Activated CD8-positive, alpha-beta memory T cell treated with anti-CD3 and anti-CD28 coated beads, Interleukin-2, amount 50 U/mL, for 24 hours (primary cell): ENCODE measurements at regions not wholly inside any gene's neighbourhood (a gene's known extent, or its start where the extent isn't known, plus 50 kb on each side); places are given as distances from the start of the nearest gene placed in this dataset.
"Not testable (repeated sequence)": the region's sequence is repeated elsewhere in the genome, so short reads cannot be mapped to it uniquely, and the experiment has no call there.

Experiments used
- DNase-seq: peaks from one replicate; pipeline ENCODE4 v3.0.0-alpha.2; 2020; ENCODE audit errors: extremely low read depth

DNA sequence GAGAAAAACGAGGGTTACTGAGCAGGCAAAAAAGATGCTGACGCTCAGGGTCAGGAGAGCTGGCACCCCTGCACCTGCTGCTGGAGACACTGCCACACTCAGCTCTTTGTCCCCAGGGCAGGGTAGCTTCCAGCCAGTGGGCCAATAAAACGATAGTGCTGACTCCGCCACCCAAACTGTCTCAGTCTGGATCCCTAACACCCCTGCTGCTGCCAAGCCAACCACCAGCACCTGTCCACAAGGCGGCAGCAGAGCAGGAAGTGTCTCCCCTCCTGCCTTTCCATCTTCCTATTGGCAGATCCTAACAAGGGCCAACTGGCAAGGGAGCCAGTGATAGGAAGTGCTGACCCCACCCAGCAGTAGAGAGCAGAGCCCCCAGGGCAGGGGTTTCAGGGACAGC, 531.5 kb upstream of the SALL3 start:
- DNase-seq, result no peak

DNA sequence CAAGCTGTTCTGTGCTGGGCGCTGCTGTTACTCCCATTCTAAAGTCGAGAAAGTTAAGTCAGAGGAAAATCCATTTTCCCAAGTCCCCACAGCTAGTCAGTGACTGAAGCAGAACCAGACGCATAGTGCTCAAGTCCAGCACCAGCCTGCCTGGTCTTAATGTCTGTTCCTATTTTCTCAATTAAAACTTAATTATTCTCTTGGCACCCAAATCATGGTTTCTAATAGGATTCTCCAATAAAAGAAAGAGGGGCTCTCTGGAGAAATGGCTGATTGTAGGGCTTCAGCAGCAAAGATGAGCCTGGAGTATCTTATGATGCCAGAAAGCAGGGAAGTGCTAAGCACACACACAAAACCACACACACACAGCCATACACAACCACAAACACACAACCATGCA, 531.0 kb upstream of the SALL3 start:
- no peak for DNase-seq

- DNase-seq, result no peak
Measured at GRCh38 chr18:78454221-78454620, 525.4 kb upstream of the SALL3 start.

- no peak for DNase-seq
Measured at GRCh38 chr18:78455386-78455785, 524.2 kb upstream of the SALL3 start.

DNA sequence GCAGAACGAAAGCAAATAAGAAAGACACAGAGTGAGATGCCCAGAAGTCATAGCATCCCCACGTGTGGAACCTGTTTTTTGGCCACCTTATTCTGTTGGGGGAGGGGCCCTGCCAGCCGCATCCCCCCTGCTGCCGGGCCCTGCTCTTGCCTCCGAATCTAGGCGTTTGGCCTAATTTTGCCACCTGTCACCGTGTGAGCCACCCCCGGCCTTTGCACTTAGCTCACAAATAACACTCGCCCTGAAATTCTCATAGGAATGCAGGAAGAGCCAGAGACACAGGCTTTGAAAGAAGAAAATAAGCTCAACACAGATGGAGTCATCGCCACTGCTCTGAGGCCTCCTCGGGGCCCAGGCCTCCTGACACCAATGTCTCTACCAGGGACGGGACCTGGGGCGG, 522.6 kb upstream of the SALL3 start:
- DNase-seq, result no peak

GRCh38 chr18:78457731-78458130, 521.9 kb upstream of the SALL3 start:
- no peak for DNase-seq

GRCh38 chr18:78458356-78458755, 521.3 kb upstream of the SALL3 start:
- DNase-seq, result no peak

GRCh38 chr18:78459668-78460067, 520.0 kb upstream of the SALL3 start:
- DNase-seq, result no peak

DNA sequence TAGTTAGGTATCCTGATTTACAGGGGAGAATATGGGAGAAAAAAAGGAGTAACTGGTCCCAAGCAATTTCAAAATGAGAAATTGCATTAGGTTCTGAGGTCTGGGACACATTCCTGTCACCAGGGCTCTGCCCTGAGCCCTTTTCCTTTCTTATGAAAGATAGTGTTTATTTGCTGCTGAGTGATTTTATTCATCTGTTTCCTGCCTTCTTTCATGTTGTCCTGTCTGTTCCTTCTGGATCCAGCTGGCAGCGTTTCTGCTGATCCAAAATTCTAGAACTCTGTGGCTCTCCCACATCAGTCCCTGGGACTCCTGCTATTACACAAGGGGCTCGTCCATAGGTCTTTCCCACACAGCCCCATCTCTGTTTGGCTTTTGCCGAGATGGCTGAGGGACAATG, 519.1 kb upstream of the SALL3 start:
- no peak for DNase-seq

DNA sequence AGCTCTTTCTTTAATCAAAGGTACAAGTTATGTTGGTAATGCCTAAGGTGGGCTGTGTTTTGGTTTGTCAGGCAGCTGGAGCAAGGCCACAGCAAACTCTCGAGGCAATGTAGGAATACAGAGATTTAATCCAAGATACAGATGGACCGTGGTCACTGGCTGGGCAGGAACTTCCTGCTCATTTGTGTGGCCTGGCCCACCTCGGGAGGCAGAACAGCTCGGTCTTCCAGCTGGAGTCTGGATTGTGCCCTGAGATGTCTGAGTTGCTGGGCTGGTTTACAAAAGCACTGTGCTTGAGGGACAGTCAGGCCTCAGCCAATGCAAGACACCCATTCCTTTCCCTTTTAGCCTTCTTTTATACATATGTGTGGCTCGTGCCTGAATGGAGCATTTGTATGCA, 506.1 kb upstream of the SALL3 start:
- DNase-seq, result no peak

- DNase-seq, result no peak
Measured at GRCh38 chr18:78477840-78478239, 501.8 kb upstream of the SALL3 start.

DNA sequence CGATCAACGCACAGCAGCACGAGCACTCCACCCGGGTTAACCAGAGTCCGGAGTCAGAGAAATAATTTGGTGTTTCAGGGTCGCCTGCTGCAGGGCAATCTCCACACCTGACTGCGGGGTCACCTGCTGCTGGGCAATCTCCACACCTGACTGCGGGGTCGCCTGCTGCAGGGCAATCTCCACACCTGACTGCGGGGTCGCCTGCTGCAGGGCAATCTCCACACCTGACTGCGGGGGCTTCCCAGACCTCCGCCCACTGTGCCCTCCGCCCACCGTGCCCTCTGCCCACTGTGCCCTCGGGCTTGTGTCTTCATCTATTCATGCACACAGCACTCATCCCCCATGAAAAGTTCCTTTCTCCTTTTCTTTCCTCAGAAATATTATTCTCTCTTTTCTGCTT, 500.2 kb upstream of the SALL3 start:
- DNase-seq, result no peak

GRCh38 chr18:78480262-78481054, 499.2 kb upstream of the SALL3 start:
- no peak for DNase-seq

DNA sequence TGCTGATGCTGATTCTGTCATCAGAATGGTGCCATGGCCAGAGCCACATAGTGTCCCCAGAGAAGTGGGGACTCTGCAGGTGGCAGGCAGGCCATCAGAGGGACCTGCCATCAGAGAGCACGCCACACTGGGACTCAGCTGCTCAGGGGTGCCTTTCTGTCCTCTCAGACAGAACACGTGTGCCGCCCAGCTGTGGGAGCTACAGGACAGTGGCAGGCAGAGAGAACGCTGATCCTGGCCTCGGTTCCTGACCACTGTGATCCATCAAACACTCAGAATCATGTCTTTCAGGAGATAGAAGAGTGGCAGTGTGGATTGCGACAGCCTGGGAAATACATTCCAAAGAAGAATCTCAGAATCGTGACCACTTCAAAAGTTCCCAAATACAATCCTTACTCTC, 497.2 kb upstream of the SALL3 start:
- DNase-seq, result no peak

DNA sequence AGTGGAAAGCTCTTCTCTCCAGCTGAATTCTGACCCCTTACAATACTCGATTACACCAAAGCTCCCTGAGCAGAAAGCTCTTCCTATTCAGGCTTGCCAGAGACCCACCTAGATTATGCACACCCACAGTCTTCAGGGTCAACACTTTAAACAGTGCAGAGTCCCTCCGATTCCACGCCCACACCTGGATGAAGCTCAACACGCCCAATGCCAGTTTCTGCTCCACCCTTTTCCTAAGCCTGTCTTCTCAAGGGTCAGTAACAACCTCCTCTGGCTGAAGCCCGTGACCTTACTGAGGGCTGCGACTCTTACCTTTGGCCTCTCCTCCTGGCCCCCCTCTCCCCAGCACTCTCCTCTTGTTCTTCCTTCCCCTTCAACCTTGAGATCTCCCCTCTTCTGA, 492.0 kb upstream of the SALL3 start:
- no peak for DNase-seq

GRCh38 chr18:78492064-78492812, 487.4 kb upstream of the SALL3 start:
- DNase-seq, result no peak

- no peak for DNase-seq
Measured at GRCh38 chr18:78492813-78493371, 486.7 kb upstream of the SALL3 start.

DNA sequence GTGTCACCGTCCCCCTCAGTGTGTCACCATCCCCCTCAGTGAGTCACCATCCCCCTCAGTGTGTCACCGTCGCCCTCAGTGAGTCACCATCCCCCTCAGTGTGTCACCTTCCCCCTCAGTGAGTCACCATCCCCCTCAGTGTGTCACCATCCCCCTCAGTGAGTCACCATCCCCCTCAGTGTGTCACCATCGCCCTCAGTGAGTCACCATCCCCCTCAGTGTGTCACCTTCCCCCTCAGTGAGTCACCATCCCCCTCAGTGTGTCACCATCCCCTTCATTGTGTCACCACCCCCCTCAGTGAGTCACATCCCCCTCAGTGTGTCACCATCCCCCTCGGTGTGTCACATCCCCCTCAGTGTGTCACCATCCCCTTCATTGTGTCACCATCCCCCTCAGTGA, 486.1 kb upstream of the SALL3 start:
- not testable (repeated sequence) for DNase-seq

- no peak for DNase-seq
Measured at GRCh38 chr18:78494204-78495085, 485.2 kb upstream of the SALL3 start.

DNA sequence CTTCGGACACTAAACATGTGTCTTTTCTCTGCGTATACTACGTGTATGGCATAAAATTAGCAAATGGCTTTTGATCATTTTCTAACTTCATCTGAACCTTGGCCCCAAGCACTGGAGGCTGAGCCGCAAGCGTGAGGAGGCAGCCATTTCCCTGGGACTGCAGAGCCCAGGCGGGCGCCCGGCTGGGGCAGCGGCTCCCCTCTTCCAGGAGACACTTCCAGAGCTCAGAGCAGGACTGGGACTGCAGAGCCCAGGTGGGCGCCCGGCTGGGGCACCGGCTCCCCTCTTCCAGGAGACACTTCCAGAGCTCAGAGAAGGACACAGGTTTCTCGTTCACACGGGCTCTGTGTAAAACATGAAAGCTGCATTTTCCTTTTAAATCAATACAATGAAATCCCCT, 484.1 kb upstream of the SALL3 start:
- DNase-seq, result no peak

DNA sequence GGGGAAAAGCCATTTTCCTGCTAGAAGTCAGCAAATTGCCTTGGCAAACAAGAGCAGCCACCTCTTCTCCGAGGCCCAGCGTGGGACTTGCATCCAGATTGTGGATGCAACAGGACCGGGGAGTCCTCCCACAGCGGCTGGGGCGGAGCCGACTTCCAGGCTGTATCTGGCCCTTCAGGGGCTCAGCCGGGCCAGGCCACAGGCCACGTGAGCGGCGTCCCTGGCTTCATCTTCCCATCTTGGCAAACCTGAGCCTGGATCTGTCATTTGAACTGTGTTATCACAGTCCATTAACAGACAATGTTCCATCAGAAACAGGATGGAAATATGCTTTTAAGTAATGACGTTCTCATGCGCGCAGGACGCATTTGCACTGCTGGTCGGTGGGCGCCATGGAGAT, 483.5 kb upstream of the SALL3 start:
- no peak for DNase-seq

GRCh38 chr18:78497641-78498040, 482.0 kb upstream of the SALL3 start:
- no peak for DNase-seq
